Fibroblast of the aortic adventitia (primary cell): ENCODE measurements at regions not wholly inside any gene's neighbourhood (a gene's known extent, or its start where the extent isn't known, plus 50 kb on each side); places are given as distances from the start of the nearest gene placed in this dataset.

ENCODE experiments used
- DNase-seq: peaks from one replicate; pipeline ENCODE4 v3.0.0-alpha.2; 2010; ENCODE audit warnings: low read depth
- H3K4me3 ChIP-seq: 2 replicates; pipeline ENCODE4 v1.5.1; 2011; ENCODE audit warnings: low read depth, mild to moderate bottlenecking, control low read depth, low read length, moderate library complexity
- CTCF ChIP-seq: IDR thresholded peaks from 2 replicates; pipeline ENCODE4 v1.5.1; 2011; ENCODE audit warnings: mild to moderate bottlenecking, low read length, control low read depth, inconsistent platforms; ENCODE audit not compliant: insufficient read depth

- no peak for DNase-seq
- H3K4me3 ChIP-seq = no peak overlapping the region
- no peak for TF ChIP-seq CTCF
Measured at GRCh38 chr11:22138264-22138663, 54.6 kb upstream of the ANO5 start.
